PC-9 (cell line): ENCODE measurements at regions not wholly inside any gene's neighbourhood (a gene's known extent, or its start where the extent isn't known, plus 50 kb on each side); places are given as distances from the start of the nearest gene placed in this dataset.

Source experiments
- BruUV-seq: library from RNA; stranded (reverse); fragments of 400-500 nt; replicated peaks from 2 replicates; lab custom pipeline; 2021; lab: Mats Ljungman, UMichigan
- CTCF ChIA-PET: fragments of 300-600 bp; sonication (Branson Sonifier 250); formaldehyde crosslinking; loops from one replicate; lab custom pipeline; 2022; ENCODE audit warnings: antibody characterized with exemption; lab: Charles Lee
- POLR2A ChIA-PET: fragments of 300-600 bp; sonication (Branson Sonifier 250); formaldehyde crosslinking; loops from one replicate; lab custom pipeline; 2022; ENCODE audit warnings: antibody characterized with exemption; ENCODE audit not compliant: unreplicated experiment; lab: Charles Lee
- DNase-seq, 2 experiments: peaks; one replicate each; pipeline versions ENCODE4 v3.0.0 to v3.0.0-alpha.2; 2015 to 2022; ENCODE audit warnings: mixed read lengths in 1 of 2
- H2AFZ ChIP-seq: fragments of 200-600 bp; sonication (generic); 2 replicates; pipeline ENCODE4 v1.8.1; 2017; ENCODE audit warnings: antibody characterized with exemption
- H3F3A ChIP-seq: fragments of 200-600 bp; sonication (generic); 2 replicates; pipeline ENCODE4 v1.8.1; 2017; ENCODE audit warnings: antibody characterized with exemption, mild to moderate bottlenecking, low read depth; ENCODE audit not compliant: insufficient read depth
- H3K27ac ChIP-seq: fragments of 200-600 bp; sonication (generic); 2 replicates; pipeline ENCODE4 v1.6.1; 2016; ENCODE audit warnings: mixed run types
- H3K27me3 ChIP-seq: fragments of 200-600 bp; sonication (generic); 2 replicates; pipeline ENCODE4 v1.6.1; 2016; ENCODE audit warnings: low read depth, mixed run types; ENCODE audit not compliant: insufficient read depth
- H3K36me3 ChIP-seq: fragments of 200-600 bp; sonication (generic); 2 replicates; pipeline ENCODE4 v1.6.1; 2016; ENCODE audit warnings: low read depth, mixed run types
- H3K4me1 ChIP-seq: fragments of 200-600 bp; sonication (generic); replicated peaks from 2 replicates; pipeline ENCODE4 v1.6.1; 2016; ENCODE audit warnings: mixed run types; ENCODE audit not compliant: insufficient read depth
- H3K4me2 ChIP-seq: fragments of 200-600 bp; sonication (generic); 2 replicates; pipeline ENCODE4 v1.6.1; 2017; ENCODE audit warnings: mixed run types
- H3K4me3 ChIP-seq: fragments of 200-600 bp; sonication (generic); 2 replicates; pipeline ENCODE4 v1.6.1; 2016; ENCODE audit warnings: mixed run types
- H3K79me2 ChIP-seq: fragments of 200-600 bp; sonication (generic); 2 replicates; pipeline ENCODE4 v1.6.1; 2017; ENCODE audit warnings: low read depth, mixed run types
- H3K9me2 ChIP-seq: fragments of 200-600 bp; sonication (generic); 2 replicates; pipeline ENCODE4 v1.8.1; 2017; ENCODE audit warnings: mild to moderate bottlenecking; ENCODE audit not compliant: insufficient read depth
- H3K9me3 ChIP-seq: fragments of 200-600 bp; sonication (generic); 2 replicates; pipeline ENCODE4 v1.8.1; 2016; ENCODE audit warnings: low read depth; ENCODE audit not compliant: insufficient read depth
- H4K20me1 ChIP-seq: fragments of 200-600 bp; sonication (generic); 2 replicates; pipeline ENCODE4 v1.8.1; 2017; ENCODE audit not compliant: insufficient read depth
- CTCF ChIP-seq: fragments of 200-600 bp; sonication (generic); conservative IDR thresholded peaks from 2 replicates; pipeline ENCODE4 v1.6.1; 2017; ENCODE audit warnings: mixed run types, antibody characterized with exemption, mild to moderate bottlenecking, moderate library complexity
- EZH2 ChIP-seq: fragments of 200-600 bp; sonication (generic); IDR thresholded peaks from 2 replicates; pipeline ENCODE4 v1.8.0; 2017; ENCODE audit warnings: antibody characterized with exemption, low read depth
- intact Hi-C: fragments of 100-400 bp; cut with micrococcal nuclease; formaldehyde crosslinking; loops from one replicate; pipeline ENCODE4 v1.10.0; 2022; ENCODE audit not compliant: unreplicated experiment

GRCh38 chr4:130090427-130090826, 994.5 kb downstream of the C4orf33 start:
- Histone ChIP-seq H2AFZ (no peak overlapping the region), H3F3A (no peaks in the 10 kb centered on the region), H3K9me3 (no peaks in the 10 kb centered on the region), H3K9me2 (no peaks in the 10 kb centered on the region), H3K4me2 (no peak overlapping the region), H3K27ac (no peak overlapping the region), H3K79me2 (no peaks in the 10 kb centered on the region), H4K20me1 (no peaks in the 10 kb centered on the region), H3K27me3 (no peaks in the 10 kb centered on the region), H3K4me1 (no peaks in the 10 kb centered on the region), H3K36me3 (no peaks in the 10 kb centered on the region), H3K4me3 (no peak overlapping the region)
- POLR2A ChIA-PET, result no interaction called here
- intact Hi-C loops, result no loop called here
- no TSS peak for BruUV-seq
- CTCF ChIA-PET, result no interaction called here
- TF ChIP-seq EZH2 (no peak), CTCF (no peak)
- no peak for DNase-seq

DNA sequence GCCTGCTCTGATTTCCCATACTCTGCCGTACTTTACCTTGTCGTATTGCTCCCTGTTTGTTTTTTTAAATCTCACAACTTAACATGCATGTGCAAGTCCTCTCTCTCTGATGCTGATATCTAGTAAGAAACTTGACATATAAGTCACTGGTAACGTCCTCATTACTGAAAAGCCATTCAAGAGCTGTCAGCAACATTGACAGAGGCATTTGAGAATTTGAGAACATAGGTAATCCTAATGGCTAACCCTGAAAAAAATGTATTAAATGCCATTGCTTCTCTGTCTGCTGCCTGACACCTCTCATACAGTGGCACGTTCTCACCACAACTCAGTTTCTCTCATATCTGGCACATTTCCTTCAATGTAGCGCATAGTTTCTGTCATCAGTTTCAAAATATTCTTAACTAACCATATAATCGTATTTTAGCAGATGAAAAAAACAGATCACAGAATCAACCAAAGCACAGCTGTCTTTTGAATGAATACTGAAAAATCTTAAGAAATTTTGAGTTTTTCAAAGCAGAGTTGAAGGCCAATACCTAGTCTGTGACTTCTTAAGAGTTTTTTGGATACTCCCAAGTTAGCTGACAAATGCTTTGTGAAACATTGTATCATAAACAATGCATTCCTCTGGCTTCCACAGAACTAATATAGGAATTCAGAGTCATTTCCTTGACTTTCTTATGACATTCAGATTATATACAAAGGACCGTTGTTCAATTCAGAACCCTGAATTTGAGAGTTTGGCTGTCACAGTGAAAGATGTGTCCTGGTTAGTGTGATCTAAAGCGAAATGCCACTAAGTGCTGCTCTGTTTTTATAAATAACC, 996.4 kb downstream of the C4orf33 start:
- BruUV-seq, result no TSS peak
- no peak for DNase-seq
- H3K4me3 ChIP-seq, result no peak overlapping the region
- H3K9me2 ChIP-seq, result no peaks in the 10 kb centered on the region
- H3K4me1 ChIP-seq, result no peaks in the 10 kb centered on the region
- H3F3A ChIP-seq, result no peaks in the 10 kb centered on the region
- no peaks in the 10 kb centered on the region for H3K36me3 ChIP-seq
- no peaks in the 10 kb centered on the region for H3K79me2 ChIP-seq
- TF ChIP-seq EZH2 (no peak), CTCF (no peak)
- H3K27me3 ChIP-seq, result no peaks in the 10 kb centered on the region
- no peaks in the 10 kb centered on the region for H4K20me1 ChIP-seq
- ChIA-PET POLR2A (no interaction called here), CTCF (no interaction called here)
- H3K27ac ChIP-seq, result no peak overlapping the region
- H2AFZ ChIP-seq, result no peak overlapping the region
- H3K4me2 ChIP-seq, result no peak overlapping the region
- H3K9me3 ChIP-seq, result no peaks in the 10 kb centered on the region
- intact Hi-C loops, result no loop called here

DNA sequence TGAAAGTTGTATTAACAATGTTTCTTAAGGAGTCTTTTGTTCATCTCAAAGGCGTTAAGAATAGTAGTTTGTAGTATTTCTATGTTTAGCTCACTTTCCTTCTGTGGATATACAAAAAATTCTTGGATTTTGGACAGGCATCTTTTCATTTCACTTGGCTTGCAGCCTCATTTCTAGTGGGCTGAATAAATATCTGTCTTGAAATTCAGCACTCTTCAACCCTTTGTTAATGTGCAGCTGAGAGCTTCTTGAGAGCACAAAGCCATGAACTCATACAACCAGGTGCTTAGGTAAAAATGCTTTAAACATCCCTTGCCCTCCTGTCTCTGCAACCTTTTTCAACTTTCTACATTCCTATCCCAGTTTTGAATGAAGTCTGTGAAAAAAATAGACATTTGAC, 1003.2 kb downstream of the C4orf33 start:
- no peak for TF ChIP-seq CTCF
- TF ChIP-seq EZH2, result no peak

More for the DNA sequence above, 1003.2 kb downstream of the C4orf33 start:
- no peaks in the 10 kb centered on the region for H4K20me1 ChIP-seq
- DNase-seq, result no peak
- intact Hi-C loops, result no loop called here
- H3K4me2 ChIP-seq, result no peak overlapping the region
- H3K27me3 ChIP-seq, result no peaks in the 10 kb centered on the region
- BruUV-seq, result no TSS peak
- H3F3A ChIP-seq, result no peaks in the 10 kb centered on the region
- H3K36me3 ChIP-seq, result no peaks in the 10 kb centered on the region
- H3K27ac ChIP-seq, result no peak overlapping the region
- H2AFZ ChIP-seq, result no peak overlapping the region
- H3K9me2 ChIP-seq, result no peaks in the 10 kb centered on the region
- POLR2A ChIA-PET, result no interaction called here
- H3K9me3 ChIP-seq, result no peaks in the 10 kb centered on the region
- H3K79me2 ChIP-seq, result no peaks in the 10 kb centered on the region
- no peak overlapping the region for H3K4me3 ChIP-seq
- CTCF ChIA-PET, result no interaction called here
- H3K4me1 ChIP-seq, result no peaks in the 10 kb centered on the region
